ENCODE measurements at regions not wholly inside any gene's neighbourhood (a gene's known extent, or its start where the extent isn't known, plus 50 kb on each side); places are given as distances from the start of the nearest gene placed in this dataset.
"Not testable (repeated sequence)": the region's sequence is repeated elsewhere in the genome, so short reads cannot be mapped to it uniquely, and the experiment has no call there.

DNA sequence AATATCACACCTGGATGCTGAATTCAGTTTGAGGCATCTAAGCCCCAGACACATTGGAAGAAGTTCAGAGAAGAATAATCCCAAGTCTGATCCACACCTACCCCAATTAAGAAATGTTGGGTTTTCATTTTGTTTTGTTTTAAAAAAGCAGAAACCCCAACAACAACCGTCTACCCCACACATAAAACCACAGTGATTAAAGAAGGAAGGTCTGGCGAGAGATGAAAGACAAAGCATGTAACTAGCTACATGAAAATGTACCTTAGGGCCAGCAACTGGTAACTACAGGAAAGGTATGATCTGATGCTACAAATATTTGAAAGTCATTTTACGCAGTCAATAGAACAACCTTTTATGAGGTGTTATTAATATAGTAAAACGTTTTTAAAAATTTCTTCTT, 1112.3 kb downstream of the GATA3 start:
- H3K9me3 ChIP-seq (ENCODE audit: insufficient read depth, low read depth, low read length) = no peaks in the 10 kb centered on the region
- H3K27me3 ChIP-seq (ENCODE audit: insufficient read depth, low read length) = no peaks in the 10 kb centered on the region
- no peak overlapping the region for H2AFZ ChIP-seq (ENCODE audit: low read depth, low read length)
- no peak overlapping the region for H3K27ac ChIP-seq (ENCODE audit: low read depth, low read length)
- FAIRE-seq (no peak), DNase-seq (ENCODE audit: low read depth) (no peak)
- Mint-ChIP-seq H3K4me1 (ENCODE audit: low read depth, unreplicated experiment) (no peaks in the 10 kb centered on the region), H3K36me3 (ENCODE audit: low read depth, unreplicated experiment) (no peaks in the 10 kb centered on the region), H3K27me3 (ENCODE audit: low read depth, unreplicated experiment) (no peaks in the 10 kb centered on the region), H3K27ac (ENCODE audit: unreplicated experiment) (no peak overlapping the region), H3K9me3 (ENCODE audit: unreplicated experiment) (no peaks in the 10 kb centered on the region), H3K4me3 (ENCODE audit: unreplicated experiment) (no peak overlapping the region)
- TF ChIP-seq, protein P1, sequence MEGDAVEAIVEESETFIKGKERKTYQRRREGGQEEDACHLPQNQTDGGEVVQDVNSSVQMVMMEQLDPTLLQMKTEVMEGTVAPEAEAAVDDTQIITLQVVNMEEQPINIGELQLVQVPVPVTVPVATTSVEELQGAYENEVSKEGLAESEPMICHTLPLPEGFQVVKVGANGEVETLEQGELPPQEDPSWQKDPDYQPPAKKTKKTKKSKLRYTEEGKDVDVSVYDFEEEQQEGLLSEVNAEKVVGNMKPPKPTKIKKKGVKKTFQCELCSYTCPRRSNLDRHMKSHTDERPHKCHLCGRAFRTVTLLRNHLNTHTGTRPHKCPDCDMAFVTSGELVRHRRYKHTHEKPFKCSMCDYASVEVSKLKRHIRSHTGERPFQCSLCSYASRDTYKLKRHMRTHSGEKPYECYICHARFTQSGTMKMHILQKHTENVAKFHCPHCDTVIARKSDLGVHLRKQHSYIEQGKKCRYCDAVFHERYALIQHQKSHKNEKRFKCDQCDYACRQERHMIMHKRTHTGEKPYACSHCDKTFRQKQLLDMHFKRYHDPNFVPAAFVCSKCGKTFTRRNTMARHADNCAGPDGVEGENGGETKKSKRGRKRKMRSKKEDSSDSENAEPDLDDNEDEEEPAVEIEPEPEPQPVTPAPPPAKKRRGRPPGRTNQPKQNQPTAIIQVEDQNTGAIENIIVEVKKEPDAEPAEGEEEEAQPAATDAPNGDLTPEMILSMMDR (IDR thresholded peaks at IDR 0.05; ENCODE audit: insufficient read depth, low read depth, low read length) = no peak
- H3K4me2 ChIP-seq (ENCODE audit: low read length) = no peak overlapping the region
- no peaks in the 10 kb centered on the region for H4K20me1 ChIP-seq (ENCODE audit: insufficient read depth, low read length)
- no peak overlapping the region for H3K9ac ChIP-seq (ENCODE audit: low read length)
- no peaks in the 10 kb centered on the region for H3K79me2 ChIP-seq (ENCODE audit: insufficient read depth, low read length)
- no peaks in the 10 kb centered on the region for H3K36me3 ChIP-seq (ENCODE audit: insufficient read depth, low read length)
- no peak overlapping the region for H3K4me3 ChIP-seq (ENCODE audit: insufficient read depth, low read depth, low read length)
- no peaks in the 10 kb centered on the region for H3K4me1 ChIP-seq (ENCODE audit: insufficient read depth, low read length)

DNA sequence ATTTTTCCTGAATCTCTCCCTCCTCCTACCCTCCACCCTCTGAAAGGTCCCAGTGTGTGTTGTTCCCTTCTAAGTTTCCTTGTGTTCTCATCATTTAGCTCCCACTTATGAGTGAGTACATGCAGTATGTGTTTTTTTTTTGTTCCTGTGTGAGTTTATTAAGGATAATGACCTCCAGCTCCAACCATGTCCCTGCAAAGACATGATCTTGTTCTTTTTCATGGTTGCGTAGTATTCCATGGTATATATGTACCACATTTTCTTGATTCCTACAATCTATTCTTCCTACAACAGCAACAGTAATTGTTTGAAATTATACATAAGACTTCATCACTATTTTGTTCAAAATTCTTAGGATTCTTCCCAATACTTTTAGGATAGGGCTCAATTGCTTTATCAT, 1117.8 kb downstream of the GATA3 start:
- H3K4me2 ChIP-seq (ENCODE audit: low read length) = no peak overlapping the region
- H3K4me3 Mint-ChIP-seq (ENCODE audit: unreplicated experiment) = no peak overlapping the region
- no peaks in the 10 kb centered on the region for H3K27me3 ChIP-seq (ENCODE audit: insufficient read depth, low read length)
- no peaks in the 10 kb centered on the region for H3K9me3 ChIP-seq (ENCODE audit: insufficient read depth, low read depth, low read length)
- no peak for TF ChIP-seq EZH2 (IDR thresholded peaks at IDR 0.05; ENCODE audit: insufficient read depth, low read length)
- TF ChIP-seq, protein P1 (IDR thresholded peaks at IDR 0.05; ENCODE audit: insufficient read depth, low read depth, low read length) = no peak
- no peaks in the 10 kb centered on the region for H3K79me2 ChIP-seq (ENCODE audit: insufficient read depth, low read length)
- H3K27ac Mint-ChIP-seq (ENCODE audit: unreplicated experiment) = no peak overlapping the region
- H3K27me3 Mint-ChIP-seq (ENCODE audit: low read depth, unreplicated experiment) = no peaks in the 10 kb centered on the region
- no peaks in the 10 kb centered on the region for H3K4me1 Mint-ChIP-seq (ENCODE audit: low read depth, unreplicated experiment)
- FAIRE-seq (no peak), DNase-seq (ENCODE audit: low read depth) (no peak)
- no peaks in the 10 kb centered on the region for H4K20me1 ChIP-seq (ENCODE audit: insufficient read depth, low read length)
- H3K27ac ChIP-seq (ENCODE audit: low read depth, low read length) = no peak overlapping the region
- no peaks in the 10 kb centered on the region for H3K9me3 Mint-ChIP-seq (ENCODE audit: unreplicated experiment)
- H2AFZ ChIP-seq (ENCODE audit: low read depth, low read length) = no peak overlapping the region
- H3K9ac ChIP-seq (ENCODE audit: low read length) = no peak overlapping the region
- no peak overlapping the region for H3K4me3 ChIP-seq (ENCODE audit: insufficient read depth, low read depth, low read length)
- H3K4me1 ChIP-seq (ENCODE audit: insufficient read depth, low read length) = no peaks in the 10 kb centered on the region
- no peaks in the 10 kb centered on the region for H3K36me3 Mint-ChIP-seq (ENCODE audit: low read depth, unreplicated experiment)
- no peaks in the 10 kb centered on the region for H3K36me3 ChIP-seq (ENCODE audit: insufficient read depth, low read length)

DNA sequence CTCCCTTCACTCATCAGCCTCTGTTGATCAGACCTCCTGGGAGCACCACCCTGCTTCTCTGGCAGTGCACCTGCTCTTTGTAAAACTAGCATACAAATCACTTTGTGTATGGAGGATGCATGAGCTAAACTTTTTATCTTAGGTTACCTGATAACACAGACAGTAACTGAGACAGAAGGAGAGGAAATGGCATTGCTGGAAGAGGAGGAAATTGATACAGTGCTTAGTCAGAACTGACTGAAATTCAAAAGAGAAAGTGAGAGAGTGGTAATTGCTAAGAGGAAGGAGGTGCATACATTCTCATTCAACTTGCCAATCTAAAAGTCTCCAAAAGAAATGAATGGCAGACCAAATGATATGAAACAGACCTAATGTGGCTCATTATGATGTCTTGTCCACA, 1120.7 kb downstream of the GATA3 start:
- Histone ChIP-seq H3K79me2 (ENCODE audit: insufficient read depth, low read length) (no peaks in the 10 kb centered on the region), H3K36me3 (ENCODE audit: insufficient read depth, low read length) (no peaks in the 10 kb centered on the region), H3K27ac (ENCODE audit: low read depth, low read length) (no peak overlapping the region), H4K20me1 (ENCODE audit: insufficient read depth, low read length) (no peaks in the 10 kb centered on the region), H2AFZ (ENCODE audit: low read depth, low read length) (no peak overlapping the region), H3K9ac (ENCODE audit: low read length) (no peak overlapping the region), H3K4me1 (ENCODE audit: insufficient read depth, low read length) (no peaks in the 10 kb centered on the region), H3K4me3 (ENCODE audit: insufficient read depth, low read depth, low read length) (no peak overlapping the region), H3K27me3 (ENCODE audit: insufficient read depth, low read length) (no peaks in the 10 kb centered on the region), H3K4me2 (ENCODE audit: low read length) (no peak overlapping the region), H3K9me3 (ENCODE audit: insufficient read depth, low read depth, low read length) (no peaks in the 10 kb centered on the region)
- Mint-ChIP-seq H3K4me1 (ENCODE audit: low read depth, unreplicated experiment) (no peaks in the 10 kb centered on the region), H3K4me3 (ENCODE audit: unreplicated experiment) (no peak overlapping the region), H3K27me3 (ENCODE audit: low read depth, unreplicated experiment) (no peaks in the 10 kb centered on the region), H3K27ac (ENCODE audit: unreplicated experiment) (no peak overlapping the region), H3K36me3 (ENCODE audit: low read depth, unreplicated experiment) (no peaks in the 10 kb centered on the region), H3K9me3 (ENCODE audit: unreplicated experiment) (no peaks in the 10 kb centered on the region)
- TF ChIP-seq, protein P1 (IDR thresholded peaks at IDR 0.05; ENCODE audit: insufficient read depth, low read depth, low read length) = no peak
- TF ChIP-seq EZH2 (IDR thresholded peaks at IDR 0.05; ENCODE audit: insufficient read depth, low read length) = no peak
- DNase-seq (ENCODE audit: low read depth) (no peak), FAIRE-seq (no peak)

DNA sequence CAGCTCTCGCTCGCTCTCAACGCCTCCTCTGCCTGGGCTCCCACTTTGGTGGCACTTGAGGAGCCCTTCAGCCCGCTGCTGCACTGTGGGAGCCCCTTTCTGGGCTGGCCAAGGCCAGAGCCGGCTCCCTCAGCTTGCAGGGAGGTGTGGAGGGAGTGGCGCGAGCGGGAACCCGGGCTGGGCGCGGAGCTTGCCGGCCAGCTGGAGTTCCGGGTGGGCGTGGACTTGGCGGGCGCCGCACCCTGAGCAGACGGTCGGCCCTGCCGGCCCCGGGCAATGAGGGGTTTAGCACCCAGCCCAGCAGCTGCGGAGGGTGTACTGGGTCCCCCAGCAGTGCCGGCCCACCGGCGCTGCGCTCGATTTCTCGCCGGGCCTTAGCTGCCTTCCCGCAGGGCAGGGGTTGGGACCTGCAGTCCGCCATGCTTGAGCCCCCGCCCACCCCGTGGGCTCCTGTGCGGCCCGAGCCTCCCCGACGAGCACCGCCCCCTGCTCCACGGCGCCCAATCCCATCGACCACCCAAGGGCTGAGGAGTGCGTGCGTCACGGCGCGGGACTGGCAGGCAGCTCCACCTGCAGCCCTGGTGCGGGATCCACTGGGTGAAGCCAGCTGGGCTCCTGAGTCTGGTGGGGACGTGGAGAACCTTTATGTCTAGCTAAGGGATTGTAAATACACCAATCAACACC, 1128.9 kb downstream of the GATA3 start:
- not testable (repeated sequence) for H3K27me3 Mint-ChIP-seq (ENCODE audit: low read depth, unreplicated experiment); H3K9ac ChIP-seq (ENCODE audit: low read length); DNase-seq (ENCODE audit: low read depth); H3K4me2 ChIP-seq (ENCODE audit: low read length); H3K27me3 ChIP-seq (ENCODE audit: insufficient read depth, low read length); H3K27ac Mint-ChIP-seq (ENCODE audit: unreplicated experiment); H3K36me3 Mint-ChIP-seq (ENCODE audit: low read depth, unreplicated experiment); H3K79me2 ChIP-seq (ENCODE audit: insufficient read depth, low read length); H3K4me1 Mint-ChIP-seq (ENCODE audit: low read depth, unreplicated experiment); H4K20me1 ChIP-seq (ENCODE audit: insufficient read depth, low read length); FAIRE-seq; H2AFZ ChIP-seq (ENCODE audit: low read depth, low read length); H3K4me3 ChIP-seq (ENCODE audit: insufficient read depth, low read depth, low read length); H3K9me3 ChIP-seq (ENCODE audit: insufficient read depth, low read depth, low read length); H3K4me3 Mint-ChIP-seq (ENCODE audit: unreplicated experiment); H3K27ac ChIP-seq (ENCODE audit: low read depth, low read length); H3K9me3 Mint-ChIP-seq (ENCODE audit: unreplicated experiment); H3K36me3 ChIP-seq (ENCODE audit: insufficient read depth, low read length); H3K4me1 ChIP-seq (ENCODE audit: insufficient read depth, low read length)
